Neural cell (in vitro differentiated cells): ENCODE measurements at regions not wholly inside any gene's neighbourhood (a gene's known extent, or its start where the extent isn't known, plus 50 kb on each side); places are given as distances from the start of the nearest gene placed in this dataset.

Source experiments
- H2AFZ ChIP-seq: fragments of 200-600, 300-800 bp; sonication (generic), shearing (Covaris generic); 2 replicates; pipeline ENCODE4 v1.6.0; 2014; ENCODE audit warnings: low read depth, mild to moderate bottlenecking, antibody characterized with exemption, low read length, moderate library complexity
- H3F3A ChIP-seq: fragments of 200-600 bp; shearing (Covaris generic); 2 replicates; pipeline ENCODE4 v1.6.1; 2016; ENCODE audit warnings: mild to moderate bottlenecking, moderate library complexity, mixed read lengths, antibody characterized with exemption, low read length; ENCODE audit not compliant: insufficient read depth, poor library complexity, severe bottlenecking
- H3K27ac ChIP-seq: fragments of 200-600, 300-800 bp; sonication (generic), shearing (Covaris generic); 2 replicates; pipeline ENCODE4 v1.5.1; 2014; ENCODE audit warnings: mild to moderate bottlenecking, low read length, moderate library complexity
- H3K27me3 ChIP-seq: fragments of 300-800, 200-600 bp; sonication (generic), shearing (Covaris generic); 2 replicates; pipeline ENCODE4 v1.6.0; 2014; ENCODE audit warnings: mild to moderate bottlenecking, low read depth, low read length, moderate library complexity; ENCODE audit not compliant: insufficient read depth
- H3K36me3 ChIP-seq: fragments of 300-800, 200-600 bp; sonication (generic), shearing (Covaris generic); 2 replicates; pipeline ENCODE4 v1.5.1; 2014; ENCODE audit warnings: mild to moderate bottlenecking, antibody characterized with exemption, low read length, moderate library complexity; ENCODE audit not compliant: insufficient read depth
- H3K4me2 ChIP-seq: fragments of 300-800, 200-600 bp; sonication (generic), shearing (Covaris generic); 2 replicates; pipeline ENCODE4 v1.6.0; 2014; ENCODE audit warnings: mild to moderate bottlenecking, low read length
- H3K4me3 ChIP-seq: fragments of 300-800, 200-600 bp; sonication (generic), shearing (Covaris generic); 2 replicates; pipeline ENCODE4 v1.5.1; 2014; ENCODE audit warnings: mild to moderate bottlenecking, low read length, moderate library complexity
- H3K79me2 ChIP-seq: fragments of 200-600 bp; shearing (Covaris generic); replicated peaks from 2 replicates; pipeline ENCODE4 v1.6.0; 2014; ENCODE audit warnings: mild to moderate bottlenecking, low read length, moderate library complexity; ENCODE audit not compliant: insufficient read depth
- H3K9ac ChIP-seq: fragments of 300-800, 200-600 bp; sonication (generic), shearing (Covaris generic); 2 replicates; pipeline ENCODE4 v1.6.1; 2016; ENCODE audit warnings: mild to moderate bottlenecking, low read length, mixed read lengths
- H3K9me2 ChIP-seq: fragments of 200-600 bp; shearing (Covaris generic); 2 replicates; pipeline ENCODE4 v1.6.1; 2016; ENCODE audit warnings: mild to moderate bottlenecking, low read length, mixed read lengths; ENCODE audit not compliant: insufficient read depth
- H3K9me3 ChIP-seq: fragments of 200-600, 300-800 bp; sonication (generic), shearing (Covaris generic); 2 replicates; pipeline ENCODE4 v1.6.1; 2016; ENCODE audit warnings: mild to moderate bottlenecking, mixed run types, low read length, moderate library complexity, mixed read lengths
- H4K20me1 ChIP-seq: fragments of 200-600 bp; shearing (Covaris generic); 2 replicates; pipeline ENCODE4 v1.6.1; 2016; ENCODE audit warnings: mild to moderate bottlenecking, mixed run types; ENCODE audit not compliant: insufficient read depth
- EP300 ChIP-seq: fragments of 450-650 bp; conservative IDR thresholded peaks from 2 replicates; pipeline ENCODE4 v1.6.1; 2014; ENCODE audit warnings: antibody characterized with exemption, mild to moderate bottlenecking, moderate library complexity; ENCODE audit not compliant: poor library complexity, severe bottlenecking
- EZH2 ChIP-seq: fragments of 200-600, 300-800 bp; shearing (Covaris generic), sonication (generic); IDR thresholded peaks from 2 replicates; pipeline ENCODE4 v1.6.1; 2014; ENCODE audit warnings: antibody characterized with exemption, low read length, borderline replicate concordance, mild to moderate bottlenecking; ENCODE audit not compliant: insufficient read depth, poor library complexity, severe bottlenecking
- MXI1 ChIP-seq: fragments of 450-650 bp; conservative IDR thresholded peaks from 2 replicates; pipeline ENCODE4 v1.6.1; 2014; ENCODE audit warnings: antibody characterized with exemption, mild to moderate bottlenecking; ENCODE audit not compliant: poor library complexity, severe bottlenecking
- POLR2AphosphoS5 ChIP-seq: IDR thresholded peaks from 2 replicates; pipeline ENCODE4 v1.6.1; 2012
- RAD21 ChIP-seq: fragments of 450-650 bp; conservative IDR thresholded peaks from 2 replicates; pipeline ENCODE4 v1.6.1; 2014; ENCODE audit warnings: antibody characterized with exemption, mild to moderate bottlenecking, moderate library complexity
- SMC3 ChIP-seq: fragments of 450-650 bp; conservative IDR thresholded peaks from 2 replicates; pipeline ENCODE4 v1.6.1; 2014; ENCODE audit warnings: antibody characterized with exemption, mild to moderate bottlenecking, moderate library complexity; ENCODE audit not compliant: poor library complexity
- TAF1 ChIP-seq: IDR thresholded peaks from 2 replicates; pipeline ENCODE4 v1.6.1; 2012; ENCODE audit warnings: low read depth
- TF ChIP-seq, protein P1 (sequence below): IDR thresholded peaks from 2 replicates; pipeline ENCODE4 v1.6.1; 2012; ENCODE audit warnings: borderline replicate concordance
- TF ChIP-seq, protein P2 (sequence below): fragments of 450-650 bp; IDR thresholded peaks from 2 replicates; pipeline ENCODE4 v1.5.1; 2014; ENCODE audit warnings: antibody characterized with exemption, mild to moderate bottlenecking, moderate library complexity; ENCODE audit not compliant: poor library complexity, severe bottlenecking

DNA sequence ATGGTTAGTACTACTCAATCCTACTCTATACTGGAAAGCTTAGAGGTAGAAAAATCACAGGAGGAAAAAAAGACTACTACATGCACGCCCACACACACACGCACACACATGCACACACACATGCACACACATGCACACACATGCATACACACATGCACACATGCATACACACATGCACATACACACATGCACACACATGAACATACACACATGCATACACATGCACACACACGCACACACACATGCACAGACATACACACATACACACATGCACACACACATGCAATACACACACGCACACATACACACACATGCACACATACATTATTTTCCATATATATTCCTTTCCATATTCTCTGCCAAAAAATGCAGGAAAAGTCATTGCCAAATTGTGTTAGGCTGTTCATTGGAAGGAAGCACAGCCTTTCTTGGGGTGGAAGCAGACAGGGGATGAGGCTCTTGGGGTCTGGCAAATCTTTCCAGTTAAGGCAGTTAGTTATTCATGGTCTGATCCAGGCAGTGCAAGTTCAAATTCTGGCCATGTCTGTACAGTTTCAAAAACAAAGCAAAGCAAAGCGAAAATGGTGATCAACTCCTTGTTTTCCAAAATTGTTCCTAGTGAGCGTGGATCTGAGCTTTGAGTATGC, 187.9 kb upstream of the EGFLAM start:
- no peaks in the 10 kb centered on the region for H3K9me2 ChIP-seq
- H3K9me3 ChIP-seq = no peaks in the 10 kb centered on the region
- H3K4me3 ChIP-seq = no peak overlapping the region
- H3K4me2 ChIP-seq = no peak overlapping the region
- no peaks in the 10 kb centered on the region for H3K79me2 ChIP-seq
- TF ChIP-seq, protein P1, sequence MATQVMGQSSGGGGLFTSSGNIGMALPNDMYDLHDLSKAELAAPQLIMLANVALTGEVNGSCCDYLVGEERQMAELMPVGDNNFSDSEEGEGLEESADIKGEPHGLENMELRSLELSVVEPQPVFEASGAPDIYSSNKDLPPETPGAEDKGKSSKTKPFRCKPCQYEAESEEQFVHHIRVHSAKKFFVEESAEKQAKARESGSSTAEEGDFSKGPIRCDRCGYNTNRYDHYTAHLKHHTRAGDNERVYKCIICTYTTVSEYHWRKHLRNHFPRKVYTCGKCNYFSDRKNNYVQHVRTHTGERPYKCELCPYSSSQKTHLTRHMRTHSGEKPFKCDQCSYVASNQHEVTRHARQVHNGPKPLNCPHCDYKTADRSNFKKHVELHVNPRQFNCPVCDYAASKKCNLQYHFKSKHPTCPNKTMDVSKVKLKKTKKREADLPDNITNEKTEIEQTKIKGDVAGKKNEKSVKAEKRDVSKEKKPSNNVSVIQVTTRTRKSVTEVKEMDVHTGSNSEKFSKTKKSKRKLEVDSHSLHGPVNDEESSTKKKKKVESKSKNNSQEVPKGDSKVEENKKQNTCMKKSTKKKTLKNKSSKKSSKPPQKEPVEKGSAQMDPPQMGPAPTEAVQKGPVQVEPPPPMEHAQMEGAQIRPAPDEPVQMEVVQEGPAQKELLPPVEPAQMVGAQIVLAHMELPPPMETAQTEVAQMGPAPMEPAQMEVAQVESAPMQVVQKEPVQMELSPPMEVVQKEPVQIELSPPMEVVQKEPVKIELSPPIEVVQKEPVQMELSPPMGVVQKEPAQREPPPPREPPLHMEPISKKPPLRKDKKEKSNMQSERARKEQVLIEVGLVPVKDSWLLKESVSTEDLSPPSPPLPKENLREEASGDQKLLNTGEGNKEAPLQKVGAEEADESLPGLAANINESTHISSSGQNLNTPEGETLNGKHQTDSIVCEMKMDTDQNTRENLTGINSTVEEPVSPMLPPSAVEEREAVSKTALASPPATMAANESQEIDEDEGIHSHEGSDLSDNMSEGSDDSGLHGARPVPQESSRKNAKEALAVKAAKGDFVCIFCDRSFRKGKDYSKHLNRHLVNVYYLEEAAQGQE = no peak
- TF ChIP-seq RAD21 (no peak), EP300 (no peak), TAF1 (no peak), SMC3 (no peak), POLR2AphosphoS5 (no peak), EZH2 (no peak), MXI1 (no peak)
- no peaks in the 10 kb centered on the region for H3F3A ChIP-seq
- H2AFZ ChIP-seq = no peak overlapping the region
- H3K27ac ChIP-seq = no peak overlapping the region
- H3K9ac ChIP-seq = no peak overlapping the region
- no peaks in the 10 kb centered on the region for H3K36me3 ChIP-seq
- no peaks in the 10 kb centered on the region for H3K27me3 ChIP-seq
- H4K20me1 ChIP-seq = no peaks in the 10 kb centered on the region

DNA sequence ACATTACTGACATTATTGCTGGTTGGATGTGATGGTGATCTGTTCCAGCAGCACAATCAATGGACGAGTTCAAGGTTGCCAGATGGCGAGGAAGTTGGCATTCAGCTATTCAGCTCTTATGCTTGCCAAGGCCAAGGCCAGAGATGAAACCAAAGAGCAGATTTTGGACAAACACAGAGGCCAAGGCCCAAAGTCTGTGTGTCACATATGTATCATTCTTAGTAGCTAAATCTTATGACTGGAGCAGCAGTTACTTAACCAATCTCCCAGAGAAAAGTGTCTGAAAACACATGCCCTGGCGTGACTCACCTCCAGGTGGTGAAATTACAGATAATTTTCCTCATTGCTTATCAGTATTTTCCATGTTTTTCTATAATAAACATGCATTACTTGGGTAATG, 189.0 kb upstream of the EGFLAM start:
- H2AFZ ChIP-seq = no peak overlapping the region
- H3K4me2 ChIP-seq = no peak overlapping the region
- H4K20me1 ChIP-seq = no peaks in the 10 kb centered on the region
- no peak overlapping the region for H3K9ac ChIP-seq
- no peaks in the 10 kb centered on the region for H3K9me2 ChIP-seq
- no peaks in the 10 kb centered on the region for H3K27me3 ChIP-seq
- H3F3A ChIP-seq = no peaks in the 10 kb centered on the region
- H3K4me3 ChIP-seq = no peak overlapping the region
- TF ChIP-seq RAD21 (no peak), POLR2AphosphoS5 (no peak), TAF1 (no peak), SMC3 (no peak), MXI1 (no peak), EP300 (no peak), EZH2 (no peak)
- TF ChIP-seq, protein P2, sequence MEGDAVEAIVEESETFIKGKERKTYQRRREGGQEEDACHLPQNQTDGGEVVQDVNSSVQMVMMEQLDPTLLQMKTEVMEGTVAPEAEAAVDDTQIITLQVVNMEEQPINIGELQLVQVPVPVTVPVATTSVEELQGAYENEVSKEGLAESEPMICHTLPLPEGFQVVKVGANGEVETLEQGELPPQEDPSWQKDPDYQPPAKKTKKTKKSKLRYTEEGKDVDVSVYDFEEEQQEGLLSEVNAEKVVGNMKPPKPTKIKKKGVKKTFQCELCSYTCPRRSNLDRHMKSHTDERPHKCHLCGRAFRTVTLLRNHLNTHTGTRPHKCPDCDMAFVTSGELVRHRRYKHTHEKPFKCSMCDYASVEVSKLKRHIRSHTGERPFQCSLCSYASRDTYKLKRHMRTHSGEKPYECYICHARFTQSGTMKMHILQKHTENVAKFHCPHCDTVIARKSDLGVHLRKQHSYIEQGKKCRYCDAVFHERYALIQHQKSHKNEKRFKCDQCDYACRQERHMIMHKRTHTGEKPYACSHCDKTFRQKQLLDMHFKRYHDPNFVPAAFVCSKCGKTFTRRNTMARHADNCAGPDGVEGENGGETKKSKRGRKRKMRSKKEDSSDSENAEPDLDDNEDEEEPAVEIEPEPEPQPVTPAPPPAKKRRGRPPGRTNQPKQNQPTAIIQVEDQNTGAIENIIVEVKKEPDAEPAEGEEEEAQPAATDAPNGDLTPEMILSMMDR = no peak
- TF ChIP-seq, protein P1 = no peak
- H3K79me2 ChIP-seq = no peaks in the 10 kb centered on the region
- H3K36me3 ChIP-seq = no peaks in the 10 kb centered on the region
- no peaks in the 10 kb centered on the region for H3K9me3 ChIP-seq
- no peak overlapping the region for H3K27ac ChIP-seq
